Fibroblast of pulmonary artery (primary cell): ENCODE measurements at regions not wholly inside any gene's neighbourhood (a gene's known extent, or its start where the extent isn't known, plus 50 kb on each side); places are given as distances from the start of the nearest gene placed in this dataset.

Experiments used
- DNase-seq: peaks from one replicate; pipeline ENCODE4 v3.0.0-alpha.2; 2010; ENCODE audit warnings: low read depth
- H3K4me3 ChIP-seq: replicated peaks from 2 replicates; pipeline ENCODE4 v1.5.1; 2011; ENCODE audit warnings: low read depth, mild to moderate bottlenecking, control low read depth, low read length, moderate library complexity
- CTCF ChIP-seq: IDR thresholded peaks from 2 replicates; pipeline ENCODE4 v1.5.1; 2011; ENCODE audit warnings: mild to moderate bottlenecking, control low read depth, low read length, inconsistent platforms; ENCODE audit errors: missing control alignments

GRCh38 chr3:24682141-24682547 is 187.5 kb upstream of the THRB start:
- no peak overlapping the region for H3K4me3 ChIP-seq
- no peak for TF ChIP-seq CTCF
- DNase-seq, result peak; percentile 13

- DNase-seq, result no peak
- no peak for TF ChIP-seq CTCF
- no peak overlapping the region for H3K4me3 ChIP-seq
These were observed 188.4 kb upstream of the THRB start for GRCh38 chr3:24683090-24683489.

- no peak overlapping the region for H3K4me3 ChIP-seq
- TF ChIP-seq CTCF, result peak; percentile 72
- peak; percentile 82 for DNase-seq
These were observed 189.2 kb upstream of the THRB start for GRCh38 chr3:24683633-24684384.

DNA sequence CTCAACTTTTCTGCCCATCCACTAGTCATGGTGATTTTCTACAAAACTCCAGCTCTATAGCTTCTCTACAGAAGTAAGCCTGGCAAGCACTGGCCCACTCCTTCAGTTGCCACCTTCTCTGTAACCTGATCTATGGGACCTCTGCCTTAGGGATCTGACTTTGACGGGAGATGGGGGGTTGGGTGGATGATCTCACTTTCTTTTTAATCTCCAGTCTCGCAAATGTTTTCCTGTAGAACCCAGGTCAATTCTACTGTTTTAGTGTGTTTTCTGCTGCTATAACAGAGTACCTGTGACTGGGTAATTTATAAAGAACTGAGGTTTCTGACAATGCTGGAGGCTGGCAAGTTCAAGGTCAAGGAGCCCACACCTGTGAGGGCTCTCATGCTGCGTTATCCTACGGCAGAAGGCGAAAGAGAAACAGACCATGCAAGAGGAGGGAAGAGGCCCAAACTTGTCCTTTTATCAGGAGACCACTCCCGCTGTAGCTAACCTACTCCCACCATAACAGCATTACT is 189.9 kb upstream of the THRB start:
- H3K4me3 ChIP-seq, result no peak overlapping the region
- TF ChIP-seq CTCF, result no peak
- DNase-seq, result no peak

- DNase-seq, result peak; percentile 37
- TF ChIP-seq CTCF, result no peak
- H3K4me3 ChIP-seq, result no peak overlapping the region
These were observed 192.2 kb upstream of the THRB start for GRCh38 chr3:24686808-24687207.

GRCh38 chr3:24687671-24688070 is 193.0 kb upstream of the THRB start:
- DNase-seq, result no peak
- no peak overlapping the region for H3K4me3 ChIP-seq
- TF ChIP-seq CTCF, result no peak
